GM18507 (cell line): ENCODE measurements at regions not wholly inside any gene's neighbourhood (a gene's known extent, or its start where the extent isn't known, plus 50 kb on each side); places are given as distances from the start of the nearest gene placed in this dataset.

ENCODE experiments used
- DNase-seq: peaks from one replicate; pipeline ENCODE4 v3.0.0; 2011; ENCODE audit warnings: low read depth; ENCODE audit not compliant: insufficient read length; ENCODE audit errors: extremely low spot score
- FAIRE-seq: peaks from 2 replicates; lab custom pipeline; 2011; peaks lifted over from hg19 to GRCh38; lab: Jason Lieb, UNC

GRCh38 chr22:27214691-27215090, 557.3 kb downstream of the MIAT start:
- DNase-seq (no peak), FAIRE-seq (no peak)

- FAIRE-seq (no peak), DNase-seq (no peak)
Measured at GRCh38 chr22:27215871-27216270, 558.5 kb downstream of the MIAT start.

- FAIRE-seq (no peak), DNase-seq (no peak)
Measured at GRCh38 chr22:27216444-27216843, 559.1 kb downstream of the MIAT start.

DNA sequence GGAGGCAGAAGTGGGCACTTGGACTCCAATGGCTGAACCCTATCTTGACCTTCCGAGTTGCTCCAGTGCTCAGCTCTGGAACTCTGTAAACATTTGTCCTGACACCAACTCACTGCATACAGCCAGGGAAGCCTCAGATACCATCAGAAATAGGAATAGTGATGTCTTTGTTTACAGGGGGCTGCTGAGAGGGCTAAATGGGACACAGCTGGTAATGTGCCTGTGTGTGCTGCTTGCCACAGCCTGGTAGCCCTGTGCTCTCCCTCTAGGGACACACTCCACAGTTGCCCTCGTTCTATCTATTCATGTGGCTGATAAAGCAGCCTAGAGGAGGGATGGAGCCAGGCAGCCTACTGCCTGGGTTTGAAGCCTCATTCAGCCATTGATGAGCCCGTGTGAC, 559.8 kb downstream of the MIAT start:
- FAIRE-seq (no peak), DNase-seq (no peak)

DNA sequence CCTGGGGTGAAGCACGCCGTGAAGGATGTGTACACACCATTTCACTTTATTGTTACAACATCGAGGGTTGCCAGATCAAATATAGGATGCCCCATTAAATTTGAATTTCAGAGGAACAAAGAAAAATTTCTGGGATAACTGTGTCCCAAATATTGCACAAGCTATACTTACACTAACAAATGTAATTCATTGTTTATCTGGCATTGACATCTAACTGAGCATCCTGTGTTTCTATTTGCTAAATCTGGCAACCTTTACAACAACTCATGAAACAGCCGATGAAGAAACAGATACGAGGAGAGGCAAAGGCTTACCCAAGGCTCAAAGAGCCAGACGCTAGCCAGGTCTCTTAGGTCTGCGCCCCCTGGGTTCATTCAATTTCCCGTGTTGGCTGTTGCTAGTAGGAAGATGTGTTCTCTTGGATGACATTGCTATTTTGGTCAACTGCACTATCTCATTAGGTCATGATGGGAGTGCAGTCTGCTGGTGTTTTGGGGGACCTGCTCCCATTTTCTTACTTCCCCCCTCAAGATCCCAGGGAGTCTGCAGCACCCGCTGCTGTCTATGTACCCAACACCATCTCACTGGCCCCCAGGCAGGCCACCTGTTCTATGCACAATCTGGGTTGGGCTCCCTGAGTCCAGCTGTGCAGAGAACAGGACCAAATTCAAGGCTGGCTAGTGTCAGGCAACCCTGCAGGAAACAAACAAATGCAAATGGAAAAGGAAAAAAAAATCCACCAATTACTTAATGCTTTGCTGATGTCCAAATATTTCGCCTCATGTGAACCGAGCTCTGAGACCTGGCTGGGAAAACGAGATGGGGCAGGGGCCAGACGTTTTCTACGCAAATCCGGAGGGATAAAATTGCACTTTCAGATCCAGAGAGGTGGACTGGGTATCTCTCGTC, 560.9 kb downstream of the MIAT start:
- DNase-seq: no peak
- no peak for FAIRE-seq

GRCh38 chr22:27219036-27219435, 561.6 kb downstream of the MIAT start:
- FAIRE-seq (no peak), DNase-seq (no peak)

DNA sequence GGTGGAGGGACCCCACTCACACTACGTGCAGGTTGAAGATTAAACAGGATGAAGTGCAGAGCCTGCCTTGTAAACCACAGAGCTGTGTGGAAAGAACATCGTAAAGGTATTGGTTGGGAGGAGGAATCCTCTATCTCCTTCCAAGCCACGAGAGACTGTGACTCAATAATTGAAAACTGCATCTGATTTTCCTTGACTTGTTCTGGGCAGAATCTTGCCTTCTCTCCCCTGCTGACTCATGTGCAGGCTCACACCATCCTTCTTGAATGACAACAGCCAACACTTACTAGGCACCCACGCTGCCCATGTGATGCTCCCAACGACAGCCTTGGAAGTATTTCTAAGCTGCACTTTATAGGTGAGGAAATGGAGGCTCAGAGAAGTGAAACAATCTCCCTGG, 563.0 kb downstream of the MIAT start:
- no peak for DNase-seq
- no peak for FAIRE-seq

- no peak for FAIRE-seq
- no peak for DNase-seq
Measured at GRCh38 chr22:27222178-27222577, 564.8 kb downstream of the MIAT start.

DNA sequence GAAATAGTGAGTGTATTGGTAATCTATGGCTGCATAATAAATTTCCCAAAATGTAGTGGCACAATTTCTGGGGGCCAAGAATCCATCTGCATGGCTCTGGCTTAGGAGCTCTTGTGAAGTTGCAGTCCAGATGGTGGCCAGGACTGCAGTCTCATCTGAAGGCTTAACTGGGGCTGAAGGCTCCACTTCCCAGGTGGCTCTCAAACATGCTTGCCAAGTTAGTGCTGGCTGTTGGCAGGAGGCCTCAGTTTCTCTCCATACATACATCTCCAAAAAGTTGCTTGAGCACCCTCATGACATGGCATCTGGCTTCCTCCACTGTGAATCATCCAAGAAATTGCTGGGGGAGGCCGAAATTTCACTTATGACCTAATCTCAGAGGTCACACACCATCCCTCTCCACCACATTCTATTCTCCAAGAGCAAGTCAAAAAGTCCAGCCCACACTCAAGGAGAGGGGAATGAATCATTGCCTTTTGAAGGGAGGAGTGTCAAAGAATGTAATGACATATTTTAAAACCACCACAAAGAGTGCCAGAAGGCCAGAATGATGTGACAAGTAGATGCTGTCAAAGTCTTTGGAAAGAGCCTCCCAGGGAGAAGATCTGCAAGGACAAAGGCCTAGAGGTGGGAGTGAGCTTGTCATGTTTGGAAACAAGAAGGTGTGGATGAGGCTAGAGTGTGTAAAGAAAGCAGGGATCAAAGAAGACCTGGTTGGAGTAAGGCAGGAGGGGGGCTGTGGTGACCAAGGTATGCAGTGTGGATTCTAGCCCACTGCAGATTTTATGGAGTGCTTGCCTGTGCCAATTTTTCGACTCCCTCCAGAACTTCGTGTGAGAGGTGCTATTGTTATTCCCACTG, 566.2 kb downstream of the MIAT start:
- DNase-seq (no peak), FAIRE-seq (no peak)

GRCh38 chr22:27224485-27225374, 567.3 kb downstream of the MIAT start:
- no peak for FAIRE-seq
- no peak for DNase-seq

DNA sequence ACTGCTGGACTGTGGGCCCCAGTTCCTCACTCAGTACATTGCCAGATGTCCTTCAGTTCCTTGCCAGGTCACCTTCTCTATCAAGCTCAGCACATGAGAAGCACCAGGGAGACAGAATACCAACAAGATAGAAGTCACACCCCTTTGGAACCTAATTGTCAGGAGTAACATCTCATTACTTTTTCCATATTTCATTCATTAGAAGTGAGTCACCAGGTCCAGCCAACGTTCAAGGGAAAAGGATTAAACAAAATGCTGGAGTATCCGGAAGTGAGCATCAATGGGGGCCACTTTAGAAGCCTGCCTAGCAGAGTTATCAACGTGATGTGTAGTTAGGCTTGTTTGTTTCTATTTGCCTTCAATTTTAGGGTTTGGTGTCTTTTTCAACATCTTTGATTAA, 569.3 kb downstream of the MIAT start:
- FAIRE-seq (no peak), DNase-seq (no peak)

- FAIRE-seq: no peak
- no peak for DNase-seq
Measured at GRCh38 chr22:27228771-27229170, 571.4 kb downstream of the MIAT start.

DNA sequence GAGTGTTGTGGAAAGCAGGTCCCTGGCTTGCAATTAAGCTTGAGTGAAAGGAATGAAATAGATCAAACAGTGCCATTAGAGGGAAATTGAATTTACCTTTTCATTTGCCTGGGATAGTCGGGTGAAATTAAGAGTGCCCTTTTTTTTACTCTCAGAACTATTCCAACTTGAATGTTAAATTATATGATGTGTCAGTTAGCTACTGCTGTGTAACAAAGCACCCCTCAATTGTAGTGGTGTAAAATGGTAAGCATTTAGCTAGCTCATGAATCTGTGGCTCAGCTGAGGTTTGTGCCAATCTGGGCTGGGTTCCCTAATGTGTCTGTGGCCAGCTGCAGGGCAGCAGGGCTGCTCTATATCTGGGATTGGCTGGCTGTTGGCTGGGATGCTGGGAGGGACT, 571.4 kb downstream of the MN1 start:
- DNase-seq (no peak), FAIRE-seq (no peak)

GRCh38 chr22:27231266-27231665, 570.3 kb downstream of the MN1 start:
- FAIRE-seq (no peak), DNase-seq (no peak)

DNA sequence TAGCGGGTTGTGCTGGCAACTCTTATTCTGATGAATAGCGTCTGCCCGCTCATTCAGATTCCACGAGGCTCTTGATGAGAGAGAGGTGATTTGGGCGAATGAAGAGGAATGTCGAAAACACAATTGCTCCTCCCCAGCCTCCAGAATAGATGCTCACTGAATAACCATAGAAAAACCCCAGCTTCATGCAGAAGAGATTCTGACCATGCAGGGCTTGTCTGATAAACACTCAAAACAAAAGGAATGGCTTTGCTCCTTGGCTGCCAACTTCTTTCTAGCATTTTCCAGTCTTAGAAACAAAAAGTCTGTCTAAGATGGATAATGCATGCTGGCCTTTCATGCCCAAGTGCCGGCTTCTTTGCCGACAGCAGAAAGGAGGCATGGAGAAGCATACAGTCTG, 569.5 kb downstream of the MN1 start:
- no peak for FAIRE-seq
- DNase-seq: no peak

GRCh38 chr22:27237080-27237741, 564.3 kb downstream of the MN1 start:
- FAIRE-seq: no peak
- DNase-seq: no peak

- no peak for FAIRE-seq
- DNase-seq: no peak
Measured at GRCh38 chr22:27238935-27239510, 562.5 kb downstream of the MN1 start.

GRCh38 chr22:27239520-27239919, 562.0 kb downstream of the MN1 start:
- FAIRE-seq: no peak
- no peak for DNase-seq
